Mesendoderm (in vitro differentiated cells): ENCODE measurements at regions not wholly inside any gene's neighbourhood (a gene's known extent, or its start where the extent isn't known, plus 50 kb on each side); places are given as distances from the start of the nearest gene placed in this dataset.

Experiments used
- DNase-seq: peaks from one replicate; pipeline ENCODE4 v3.0.0; 2013
- H2AK5ac ChIP-seq: 2 replicates; pipeline ENCODE4 v1.6.1; 2013; ENCODE audit warnings: low read length, inconsistent platforms
- H2BK120ac ChIP-seq: 2 replicates; pipeline ENCODE4 v1.6.1; 2013; ENCODE audit warnings: low read depth, mild to moderate bottlenecking, low read length, moderate library complexity, mixed read lengths
- H2BK15ac ChIP-seq: replicated peaks from 2 replicates; pipeline ENCODE4 v1.6.1; 2013; ENCODE audit warnings: low read depth, mild to moderate bottlenecking, moderate library complexity
- H2BK5ac ChIP-seq: 2 replicates; pipeline ENCODE4 v1.6.1; 2013; ENCODE audit warnings: low read length, inconsistent platforms
- H3K18ac ChIP-seq: 2 replicates; pipeline ENCODE4 v1.6.1; 2013; ENCODE audit warnings: mild to moderate bottlenecking, low read length, mixed read lengths
- H3K23ac ChIP-seq: one replicate; pipeline ENCODE4 v1.6.1; 2013; ENCODE audit warnings: low read length
- H3K27ac ChIP-seq: 2 replicates; pipeline ENCODE4 v1.5.1; 2013; ENCODE audit warnings: low read depth, mild to moderate bottlenecking, inconsistent platforms, low read length, moderate library complexity
- H3K27me3 ChIP-seq: 2 replicates; pipeline ENCODE4 v1.6.1; 2013; ENCODE audit warnings: low read length, control low read depth, mild to moderate bottlenecking, inconsistent platforms; ENCODE audit not compliant: insufficient read depth, poor library complexity
- H3K36me3 ChIP-seq: 2 replicates; pipeline ENCODE4 v1.6.1; 2013; ENCODE audit warnings: low read length, inconsistent platforms; ENCODE audit not compliant: control insufficient read depth, insufficient read depth
- H3K4ac ChIP-seq: one replicate; pipeline ENCODE4 v1.6.1; 2013; ENCODE audit warnings: low read depth, mild to moderate bottlenecking, low read length, moderate library complexity
- H3K4me1 ChIP-seq: 2 replicates; pipeline ENCODE4 v1.6.1; 2013; ENCODE audit warnings: low read depth, low read length, inconsistent platforms; ENCODE audit not compliant: control insufficient read depth
- H3K4me2 ChIP-seq: 2 replicates; pipeline ENCODE4 v1.6.1; 2013; ENCODE audit warnings: low read length
- H3K4me3 ChIP-seq: 2 replicates; pipeline ENCODE4 v1.5.1; 2013; ENCODE audit warnings: mild to moderate bottlenecking, low read length
- H3K56ac ChIP-seq: one replicate; pipeline ENCODE4 v1.6.1; 2013; ENCODE audit warnings: low read length
- H3K79me1 ChIP-seq: 2 replicates; pipeline ENCODE4 v1.6.1; 2013; ENCODE audit warnings: low read length, inconsistent platforms
- H3K79me2 ChIP-seq: 2 replicates; pipeline ENCODE4 v1.6.1; 2013; ENCODE audit warnings: mild to moderate bottlenecking, low read length; ENCODE audit not compliant: control insufficient read depth, insufficient read depth
- H3K9ac ChIP-seq: 2 replicates; pipeline ENCODE4 v1.6.1; 2013; ENCODE audit warnings: low read length, inconsistent platforms
- H4K5ac ChIP-seq: one replicate; pipeline ENCODE4 v1.6.1; 2013; ENCODE audit warnings: low read length
- H4K8ac ChIP-seq: one replicate; pipeline ENCODE4 v1.6.1; 2013; ENCODE audit warnings: low read depth, mild to moderate bottlenecking, control low read depth, low read length, moderate library complexity
- WGBS: extraction: QIAGEN DNeasy Blood & Tissue Kit; methylation state at CpG from one replicate; pipeline ENCODE4 v1.1.7; 2013; ENCODE audit warnings: low lambda C conversion rate, missing lambda C conversion rate; ENCODE audit not compliant: insufficient coverage; ENCODE audit errors: extremely low coverage; 5-methylcytosine and 5-hydroxymethylcytosine counted together

GRCh38 chr4:36624030-36624429 lies 342.6 kb downstream of the DTHD1 start:
- Histone ChIP-seq H3K79me2 (no peaks in the 10 kb centered on the region), H3K23ac (no peak overlapping the region), H3K27me3 (no peaks in the 10 kb centered on the region), H3K36me3 (no peaks in the 10 kb centered on the region), H3K56ac (no peak overlapping the region), H3K79me1 (no peaks in the 10 kb centered on the region), H3K4me1 (no peaks in the 10 kb centered on the region), H3K4ac (no peak overlapping the region), H4K5ac (no peak overlapping the region), H2BK120ac (no peak overlapping the region), H2BK15ac (no peak overlapping the region), H3K4me3 (no peak overlapping the region), H3K9ac (no peak overlapping the region), H3K4me2 (no peak overlapping the region), H2BK5ac (no peak overlapping the region), H2AK5ac (no peak overlapping the region), H3K18ac (no peak overlapping the region), H4K8ac (no peak overlapping the region), H3K27ac (no peak overlapping the region)
- DNase-seq, result no peak

- no peaks in the 10 kb centered on the region for H3K79me2 ChIP-seq
Measured at GRCh38 chr4:36638273-36638811, 356.9 kb downstream of the DTHD1 start.

GRCh38 chr4:36640876-36641275 lies 359.5 kb downstream of the DTHD1 start:
- no peaks in the 10 kb centered on the region for H3K27me3 ChIP-seq
- H3K56ac ChIP-seq, result no peak overlapping the region
- no peak overlapping the region for H3K4me3 ChIP-seq
- no peak overlapping the region for H3K27ac ChIP-seq
- WGBS, result no CpG with 5 or more reads among the region's 2 CpGs
- no peak overlapping the region for H3K4ac ChIP-seq
- no peak overlapping the region for H3K18ac ChIP-seq
- no peaks in the 10 kb centered on the region for H3K4me1 ChIP-seq
- no peak overlapping the region for H2BK15ac ChIP-seq
- H2BK120ac ChIP-seq, result no peak overlapping the region
- H3K9ac ChIP-seq, result no peak overlapping the region
- no peak overlapping the region for H2BK5ac ChIP-seq
- H3K79me1 ChIP-seq, result no peaks in the 10 kb centered on the region
- no peak overlapping the region for H3K4me2 ChIP-seq
- H2AK5ac ChIP-seq, result no peak overlapping the region
- no peaks in the 10 kb centered on the region for H3K79me2 ChIP-seq
- H3K36me3 ChIP-seq, result no peaks in the 10 kb centered on the region
- no peak for DNase-seq
- H4K5ac ChIP-seq, result no peak overlapping the region
- H4K8ac ChIP-seq, result no peak overlapping the region
- H3K23ac ChIP-seq, result no peak overlapping the region

More at GRCh38 chr4:36638273-36638811, 356.9 kb downstream of the DTHD1 start:
- no peak overlapping the region for H3K4me2 ChIP-seq
- no peak overlapping the region for H3K4ac ChIP-seq
- no peak overlapping the region for H2BK15ac ChIP-seq
- H3K56ac ChIP-seq, result no peak overlapping the region
- H3K4me1 ChIP-seq, result no peaks in the 10 kb centered on the region
- H3K4me3 ChIP-seq, result no peak overlapping the region
- no peak overlapping the region for H2BK120ac ChIP-seq
- no peak overlapping the region for H2BK5ac ChIP-seq
- H3K18ac ChIP-seq, result no peak overlapping the region
- no peaks in the 10 kb centered on the region for H3K27me3 ChIP-seq
- H3K23ac ChIP-seq, result no peak overlapping the region
- no peak overlapping the region for H4K5ac ChIP-seq
- H3K36me3 ChIP-seq, result no peaks in the 10 kb centered on the region
- H3K27ac ChIP-seq, result no peak overlapping the region
- H3K9ac ChIP-seq, result no peak overlapping the region
- DNase-seq, result no peak
- H3K79me1 ChIP-seq, result no peaks in the 10 kb centered on the region
- no peak overlapping the region for H4K8ac ChIP-seq
- WGBS, result no CpG with 5 or more reads among the region's 3 CpGs
- H2AK5ac ChIP-seq, result no peak overlapping the region

GRCh38 chr4:36651253-36651652 lies 369.8 kb downstream of the DTHD1 start:
- H2AK5ac ChIP-seq, result no peak overlapping the region
- H3K9ac ChIP-seq, result no peak overlapping the region
- H3K4ac ChIP-seq, result no peak overlapping the region
- no peak overlapping the region for H4K8ac ChIP-seq
- H3K23ac ChIP-seq, result no peak overlapping the region
- no peak overlapping the region for H2BK5ac ChIP-seq
- H3K4me1 ChIP-seq, result no peaks in the 10 kb centered on the region
- no peaks in the 10 kb centered on the region for H3K79me1 ChIP-seq
- no peak overlapping the region for H4K5ac ChIP-seq
- no peak overlapping the region for H3K56ac ChIP-seq
- no CpG with 5 or more reads among the region's 3 CpGs for WGBS
- no peak overlapping the region for H3K27ac ChIP-seq
- no peak overlapping the region for H3K4me2 ChIP-seq
- no peak overlapping the region for H2BK15ac ChIP-seq
- no peak overlapping the region for H2BK120ac ChIP-seq
- H3K27me3 ChIP-seq, result no peaks in the 10 kb centered on the region
- no peaks in the 10 kb centered on the region for H3K79me2 ChIP-seq
- H3K18ac ChIP-seq, result no peak overlapping the region
- DNase-seq, result no peak
- no peak overlapping the region for H3K4me3 ChIP-seq
- H3K36me3 ChIP-seq, result no peaks in the 10 kb centered on the region

GRCh38 chr4:36652857-36653256 lies 371.4 kb downstream of the DTHD1 start:
- Histone ChIP-seq H3K23ac (no peak overlapping the region), H2AK5ac (no peak overlapping the region), H3K4me3 (no peak overlapping the region), H3K18ac (no peak overlapping the region), H3K4ac (no peak overlapping the region), H3K9ac (no peak overlapping the region), H3K56ac (no peak overlapping the region), H3K27ac (no peak overlapping the region), H2BK15ac (no peak overlapping the region), H4K5ac (no peak overlapping the region), H2BK120ac (no peak overlapping the region), H4K8ac (no peak overlapping the region), H3K79me2 (no peaks in the 10 kb centered on the region), H3K79me1 (no peaks in the 10 kb centered on the region), H3K27me3 (no peaks in the 10 kb centered on the region), H3K4me1 (no peaks in the 10 kb centered on the region), H3K36me3 (no peaks in the 10 kb centered on the region), H2BK5ac (no peak overlapping the region), H3K4me2 (no peak overlapping the region)
- DNase-seq, result no peak
- no CpG with 5 or more reads among the region's 1 CpG for WGBS

- no peak for DNase-seq
- H2BK15ac ChIP-seq, result no peak overlapping the region
- H3K36me3 ChIP-seq, result no peaks in the 10 kb centered on the region
- H3K56ac ChIP-seq, result no peak overlapping the region
- H3K4ac ChIP-seq, result no peak overlapping the region
- no peak overlapping the region for H4K5ac ChIP-seq
- no peaks in the 10 kb centered on the region for H3K79me1 ChIP-seq
- no peak overlapping the region for H3K4me2 ChIP-seq
- H2BK120ac ChIP-seq, result no peak overlapping the region
- H4K8ac ChIP-seq, result no peak overlapping the region
- H3K4me1 ChIP-seq, result no peaks in the 10 kb centered on the region
- H3K18ac ChIP-seq, result no peak overlapping the region
- H2BK5ac ChIP-seq, result no peak overlapping the region
- no peaks in the 10 kb centered on the region for H3K27me3 ChIP-seq
- H3K23ac ChIP-seq, result no peak overlapping the region
- H3K79me2 ChIP-seq, result no peaks in the 10 kb centered on the region
- WGBS, result no CpG with 5 or more reads among the region's 3 CpGs
- H3K4me3 ChIP-seq, result no peak overlapping the region
- no peak overlapping the region for H2AK5ac ChIP-seq
- no peak overlapping the region for H3K9ac ChIP-seq
- no peak overlapping the region for H3K27ac ChIP-seq
Measured at GRCh38 chr4:36665985-36666527, 384.6 kb downstream of the DTHD1 start.
